Left hindlimb (tissue), 1 donor: ENCODE measurements at regions not wholly inside any gene's neighbourhood (a gene's known extent, or its start where the extent isn't known, plus 50 kb on each side); places are given as distances from the start of the nearest gene placed in this dataset.

Experiments used
- DNase-seq: peaks from one replicate; pipeline ENCODE4 v3.0.0-alpha.2; 2018

DNA sequence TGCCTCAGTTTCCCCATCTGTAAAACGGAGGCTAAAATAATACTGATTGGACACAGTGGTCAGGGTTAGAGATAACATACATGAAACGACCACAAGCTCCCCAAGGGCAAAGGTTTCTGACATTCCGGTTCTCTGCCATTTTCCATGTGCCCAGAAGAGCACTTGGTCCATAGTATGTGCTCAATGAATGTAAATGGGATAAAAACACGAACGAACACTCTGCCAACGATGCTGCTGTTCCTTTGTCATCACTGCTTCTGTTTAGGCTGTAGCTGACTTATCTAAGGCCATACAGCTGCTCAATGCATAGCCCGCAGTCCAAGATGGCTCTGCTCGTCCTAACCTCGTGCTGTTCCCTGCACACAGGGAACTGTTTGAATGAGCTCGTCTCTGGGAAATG, 102.0 kb downstream of the RMI2 start:
- no peak for DNase-seq

DNA sequence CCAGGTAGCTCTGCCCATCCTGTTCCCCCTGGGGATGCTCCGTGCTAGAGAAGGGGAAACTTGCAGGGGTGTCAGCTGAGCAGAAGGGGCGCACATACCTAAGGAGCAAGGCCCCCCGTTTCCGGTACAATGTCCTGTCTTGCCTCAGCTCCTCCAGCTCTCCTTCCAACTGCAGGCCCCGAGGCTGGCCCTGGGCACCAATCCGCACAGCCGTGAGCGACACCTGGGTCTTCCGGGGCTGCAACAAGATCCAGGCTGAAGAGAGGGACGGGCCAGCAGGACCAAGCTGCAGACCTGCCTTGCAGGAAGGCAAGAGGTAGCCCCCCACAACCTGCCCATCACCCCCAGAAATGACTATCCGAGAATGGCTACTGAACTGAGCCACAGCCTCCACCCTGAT, 102.6 kb downstream of the RMI2 start:
- no peak for DNase-seq

DNA sequence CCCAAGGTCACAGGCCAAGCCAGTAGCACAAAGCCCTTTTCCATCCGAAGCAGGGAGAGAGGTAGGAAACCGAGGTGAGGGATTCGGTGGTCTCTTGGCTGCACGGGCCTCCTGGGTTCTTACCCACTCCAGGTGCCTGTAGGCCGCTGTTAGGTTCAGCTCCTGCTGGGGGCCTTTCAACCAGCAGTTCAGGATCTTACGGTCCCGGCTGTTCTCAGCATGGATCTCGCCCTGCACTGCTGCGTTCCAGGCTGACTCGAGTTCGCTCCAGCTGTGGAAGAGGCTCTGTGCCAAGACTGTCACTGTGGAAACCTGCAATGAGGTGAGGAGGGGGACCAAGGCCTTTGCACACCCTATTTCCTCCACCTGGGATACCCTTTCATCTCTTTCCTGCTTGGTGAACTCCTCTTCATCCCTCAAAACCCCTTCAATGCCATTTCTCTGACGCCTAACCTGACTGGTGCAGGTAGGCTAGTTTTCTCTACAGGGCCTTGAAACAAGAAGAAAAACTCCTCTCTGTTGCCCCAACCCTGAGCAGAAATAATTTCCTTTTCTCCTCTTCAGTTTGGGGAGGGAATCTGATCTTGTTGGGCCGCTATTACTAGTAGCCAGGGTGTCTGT, 103.6 kb downstream of the RMI2 start:
- DNase-seq, result no peak

DNA sequence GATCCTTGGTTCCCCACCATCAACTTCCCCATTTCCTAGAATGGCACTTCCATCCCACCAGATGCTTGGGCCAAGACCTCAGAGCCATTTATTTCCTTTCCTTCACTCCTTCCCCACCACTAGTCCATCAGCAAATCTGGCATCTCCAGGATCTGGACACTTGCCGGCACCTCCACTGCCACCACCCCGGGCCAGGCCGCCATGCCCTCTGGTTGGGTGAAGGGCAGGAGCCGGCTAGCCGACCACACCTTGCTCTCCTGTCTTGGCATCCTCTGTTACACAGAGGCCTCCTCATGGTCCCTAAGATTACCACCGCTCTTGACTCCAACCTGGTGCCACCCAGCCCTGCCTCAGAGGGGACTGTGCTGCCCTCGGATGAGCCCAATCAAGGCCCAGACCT, 104.5 kb downstream of the RMI2 start:
- DNase-seq, result no peak

DNA sequence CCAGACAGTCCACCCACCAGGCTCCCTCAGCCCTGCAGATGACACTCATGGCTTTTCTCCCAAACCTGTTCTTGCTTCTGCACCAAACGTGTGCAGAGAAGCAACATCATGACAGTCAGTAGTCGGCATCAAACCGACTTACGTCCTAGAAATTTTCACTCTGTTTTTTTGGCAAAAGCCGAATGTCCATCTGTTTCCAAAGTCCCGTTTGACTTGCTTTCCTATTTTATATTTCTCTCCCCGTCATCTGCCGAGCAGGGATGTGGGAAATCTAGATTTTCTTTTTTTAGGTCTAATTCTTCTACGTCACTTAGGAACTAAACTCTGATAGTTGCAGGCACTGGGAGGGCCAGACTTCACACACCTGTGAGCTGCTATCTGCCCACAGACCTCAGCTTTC, 104.9 kb downstream of the RMI2 start:
- DNase-seq, result no peak

DNA sequence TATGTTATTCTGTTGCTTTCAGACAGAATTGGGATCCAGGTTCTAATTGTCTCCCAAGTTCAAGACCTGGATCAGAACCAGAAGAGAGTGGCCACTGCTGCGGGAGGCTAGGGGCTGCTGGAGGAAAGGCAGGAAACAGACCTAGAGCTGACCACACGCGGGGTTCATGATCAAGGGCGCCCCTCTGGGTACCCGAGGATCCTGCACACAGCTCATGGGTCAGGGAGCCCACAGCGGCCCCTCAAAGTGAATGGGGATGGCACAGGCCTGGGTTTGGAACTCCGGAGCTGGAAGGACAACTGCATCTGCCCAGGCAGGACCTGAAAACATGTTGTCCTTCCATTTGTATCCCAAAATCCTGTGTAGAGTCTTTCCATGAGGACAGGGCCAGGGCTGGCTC, 107.0 kb downstream of the RMI2 start:
- DNase-seq, result no peak

DNA sequence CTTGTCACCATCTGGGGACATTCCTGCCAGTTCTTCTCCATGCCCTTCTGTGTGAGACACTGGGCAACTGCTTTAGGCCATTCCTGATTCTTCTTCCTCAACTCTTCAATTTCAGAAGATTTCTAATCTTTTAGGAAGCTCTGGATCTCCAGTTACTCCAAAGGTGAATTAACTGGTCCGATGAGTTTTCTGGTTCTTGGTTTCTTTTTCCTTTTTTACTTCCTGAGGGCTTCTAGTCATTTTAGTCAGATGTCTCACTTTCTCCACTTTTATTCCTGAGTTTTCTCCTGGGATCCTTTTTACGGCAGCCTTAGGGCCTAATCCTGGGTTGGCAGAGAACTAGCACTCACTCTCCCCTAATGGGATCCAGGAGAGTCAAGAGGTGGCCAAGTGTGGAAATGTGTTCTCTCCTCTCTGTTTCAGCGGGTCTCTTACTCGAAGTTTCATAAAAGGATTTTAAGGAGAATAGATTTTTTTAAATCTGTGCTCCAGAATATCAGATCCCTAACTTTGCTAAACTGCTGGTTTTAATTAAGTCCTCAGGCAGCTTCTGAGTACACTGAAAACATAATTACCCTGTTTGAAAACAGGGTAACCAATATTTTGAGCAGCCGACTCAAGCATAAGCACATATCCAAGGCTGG, 107.6 kb downstream of the RMI2 start:
- no peak for DNase-seq

DNA sequence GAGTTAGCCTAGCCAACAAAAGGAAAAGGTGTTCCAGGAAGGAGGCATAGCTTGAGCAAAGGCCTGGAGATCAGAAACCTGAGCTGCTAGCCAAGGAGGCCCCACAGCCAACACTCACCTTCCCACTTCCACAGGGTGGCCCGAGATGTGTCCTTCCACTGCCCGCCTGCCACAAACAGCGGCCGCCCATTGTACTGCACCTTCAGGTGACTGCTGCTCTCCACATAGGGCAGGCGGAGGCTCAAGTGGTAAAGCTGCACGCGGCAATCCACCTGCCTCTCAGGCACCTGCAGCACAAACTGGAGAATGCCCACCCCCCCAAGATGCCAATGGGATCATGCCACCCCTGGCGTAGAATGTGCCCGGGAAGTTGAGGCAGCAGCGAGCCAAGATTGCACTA, 111.5 kb downstream of the RMI2 start:
- DNase-seq, result no peak

DNA sequence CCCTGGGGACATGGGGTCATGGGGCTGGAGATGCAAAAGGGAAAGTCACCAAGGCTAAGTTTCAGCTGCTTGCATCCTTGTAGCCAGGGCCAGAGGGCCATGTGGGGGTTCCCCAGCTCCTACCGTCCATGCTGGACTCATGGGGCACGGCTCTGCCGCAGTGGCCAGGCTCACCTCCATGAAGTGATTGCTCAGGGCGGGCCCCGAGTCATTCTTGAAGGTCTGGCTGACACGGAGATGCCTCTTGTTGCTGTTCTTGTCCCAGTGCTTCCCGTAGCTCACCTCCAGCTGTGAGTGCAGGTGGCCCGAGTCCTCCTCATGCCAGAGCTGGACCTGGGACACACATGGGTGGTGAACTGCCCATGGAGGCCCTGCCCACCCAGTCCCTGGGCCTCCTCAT, 114.5 kb downstream of the RMI2 start:
- no peak for DNase-seq

DNA sequence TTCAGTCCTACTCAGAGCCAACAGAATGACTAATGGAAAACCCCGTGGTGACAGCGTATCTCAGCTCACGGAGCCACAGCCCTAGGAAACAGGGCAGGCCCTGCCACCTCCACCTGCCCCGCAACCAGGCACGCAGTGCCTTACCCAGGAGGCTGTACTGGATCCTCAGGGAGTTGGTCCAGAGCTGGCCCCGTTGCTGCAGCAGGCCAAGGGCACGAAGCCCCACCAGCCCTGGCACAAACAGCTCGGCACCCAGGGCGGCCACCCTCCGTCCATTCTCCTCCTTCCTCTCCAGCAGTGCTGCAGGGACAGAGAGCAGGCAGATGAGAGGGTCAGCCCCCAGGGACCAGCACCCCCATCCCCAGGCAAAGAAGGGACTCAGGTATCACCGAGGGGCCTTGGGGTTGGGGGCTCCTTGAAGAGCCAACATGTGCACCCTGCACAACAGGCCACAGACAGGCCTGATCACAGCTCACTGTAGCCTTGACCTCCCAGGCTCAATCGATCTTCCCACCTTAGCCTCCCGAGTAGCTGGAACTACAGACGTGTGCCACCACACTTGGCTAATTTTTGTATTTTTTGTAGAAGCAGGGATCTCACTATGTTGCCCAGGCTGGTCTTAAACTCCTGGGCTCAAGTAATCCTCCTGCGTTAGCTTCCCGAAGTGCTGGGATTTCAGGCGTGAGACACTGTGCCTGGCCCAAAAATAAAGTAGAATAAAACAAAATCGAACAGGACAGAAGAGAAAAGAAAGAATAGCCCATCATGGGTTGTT, 115.7 kb downstream of the RMI2 start:
- DNase-seq, result no peak

DNA sequence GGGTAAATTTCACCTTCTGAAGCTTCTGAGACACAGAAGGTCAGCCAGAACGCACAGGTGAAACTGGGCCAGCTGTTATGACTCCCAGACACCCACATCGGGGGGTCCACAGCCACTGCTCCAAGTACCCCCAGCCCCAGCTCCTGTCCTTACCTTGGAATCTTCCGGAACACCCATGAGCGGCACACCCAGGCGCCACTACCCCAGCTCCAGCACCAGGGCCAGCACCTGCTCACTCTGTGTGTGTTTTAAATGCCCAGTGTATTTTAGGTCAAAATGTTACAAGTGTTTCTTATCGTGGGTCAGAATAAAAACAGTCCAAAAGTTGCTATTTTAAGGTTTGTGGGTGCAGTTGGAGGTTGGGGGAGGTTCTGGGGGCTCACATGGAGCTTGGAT, 116.3 kb downstream of the RMI2 start:
- no peak for DNase-seq

DNA sequence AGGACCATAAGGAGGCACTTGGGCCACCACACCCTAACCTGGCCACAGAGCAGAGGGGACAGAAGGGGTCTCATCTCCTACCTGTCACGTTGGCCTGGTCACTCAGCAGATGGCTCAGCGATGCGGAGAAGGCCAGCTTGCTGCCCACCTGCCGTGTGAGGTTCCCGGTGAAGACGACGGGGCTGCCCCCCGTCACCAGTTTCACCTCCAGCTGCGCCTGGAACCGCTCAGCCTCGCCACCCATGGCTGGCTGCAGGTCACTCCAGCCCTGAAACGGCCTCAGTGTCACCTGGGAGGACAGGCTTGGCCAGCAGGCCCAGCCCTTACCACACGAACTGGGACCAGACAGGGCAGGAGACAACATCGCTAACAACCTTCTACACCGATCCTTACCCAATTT, 116.8 kb downstream of the RMI2 start:
- no peak for DNase-seq

DNA sequence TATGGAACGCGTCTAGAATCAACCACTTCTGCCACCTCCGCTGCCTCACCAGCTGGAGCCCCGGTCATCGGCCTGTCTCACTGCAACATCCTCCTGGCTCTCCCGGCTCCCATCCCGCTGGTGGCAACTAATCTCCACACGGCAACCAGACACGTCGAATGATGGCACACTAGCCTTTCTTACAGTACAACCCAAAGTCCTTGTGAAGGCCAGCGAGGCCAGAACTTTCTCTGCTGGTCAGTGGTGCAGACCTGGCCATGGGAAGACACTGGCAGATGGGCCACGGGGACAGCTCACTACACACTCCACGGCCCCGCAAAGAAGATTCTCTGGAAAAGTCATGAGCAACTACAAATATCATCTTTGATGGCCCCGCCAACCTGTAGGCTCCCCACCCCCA, 117.6 kb downstream of the RMI2 start:
- DNase-seq, result no peak

DNA sequence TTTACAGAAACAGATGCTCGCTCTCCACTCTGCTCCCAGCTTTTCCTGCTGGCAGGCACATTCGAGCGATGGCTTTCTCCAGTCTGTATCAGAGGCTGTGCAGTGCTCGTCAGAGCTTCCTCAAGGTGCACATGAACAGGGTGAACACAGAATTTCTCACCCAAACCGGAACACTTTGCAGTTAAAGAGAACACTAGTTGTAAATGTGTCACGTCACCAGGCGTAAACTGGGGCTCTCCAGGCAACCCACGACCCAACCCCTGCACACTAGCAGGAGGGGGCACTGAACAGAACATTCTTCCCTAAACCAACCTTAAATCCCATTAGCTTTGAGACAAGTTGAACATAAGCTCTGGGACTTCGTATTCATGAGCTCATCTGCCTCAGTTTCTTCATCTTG, 119.0 kb downstream of the RMI2 start:
- no peak for DNase-seq

DNA sequence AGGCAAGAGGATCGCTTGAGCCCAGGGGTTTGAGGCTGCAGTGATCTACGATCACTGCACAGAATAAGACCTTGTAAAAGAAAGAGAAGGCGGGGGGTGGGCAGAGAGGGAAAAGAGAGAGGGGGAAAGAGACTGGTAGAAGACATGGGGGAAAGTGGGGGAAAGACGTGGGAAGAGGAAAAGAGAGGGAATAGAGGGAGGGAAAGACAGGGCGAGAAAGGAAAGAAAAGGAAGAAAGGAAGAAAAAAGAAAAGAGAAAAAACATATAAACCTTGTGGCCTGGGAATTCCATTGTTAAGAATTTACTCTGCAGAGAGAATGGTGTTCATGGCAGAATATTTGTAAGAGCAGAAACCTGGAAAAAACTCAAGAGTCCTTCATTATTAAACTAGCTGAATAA, 120.4 kb downstream of the RMI2 start:
- no peak for DNase-seq

DNA sequence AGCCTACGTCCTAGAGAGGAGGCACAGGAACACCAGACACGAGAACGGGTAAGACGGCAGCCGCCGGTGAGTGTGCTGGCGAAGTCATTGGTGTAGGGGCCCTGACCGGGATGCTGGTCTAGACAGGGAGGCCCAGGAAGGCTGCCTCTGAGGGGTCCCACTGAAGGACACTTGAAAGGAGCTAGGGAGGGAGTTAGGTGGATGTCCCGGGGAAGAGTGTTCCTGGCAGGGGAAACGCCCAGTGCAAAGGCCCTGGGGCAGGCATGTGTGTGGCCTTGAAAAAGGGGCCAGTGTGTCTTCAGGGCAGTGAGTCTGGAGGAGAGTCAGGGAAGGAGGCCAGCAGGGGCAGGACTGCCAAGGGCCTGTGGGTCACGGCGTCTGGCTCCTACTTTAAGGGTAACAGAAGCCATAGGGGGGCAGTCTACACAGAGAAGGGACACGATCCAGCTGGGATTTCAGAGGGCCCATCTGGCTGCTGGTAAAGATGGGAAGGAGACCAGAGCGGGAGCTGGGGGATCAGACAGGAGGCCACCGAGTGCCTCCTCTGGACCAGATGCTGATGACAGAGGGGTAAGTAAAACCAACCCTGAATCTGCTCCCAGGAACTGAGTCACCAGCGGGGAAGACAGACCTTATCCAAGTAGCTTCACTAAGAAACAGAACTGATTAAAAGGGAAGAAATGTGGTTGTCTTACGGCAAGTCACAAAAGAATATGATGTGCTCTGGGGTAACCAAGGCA, 115.9 kb downstream of the LITAF start:
- DNase-seq, result no peak

DNA sequence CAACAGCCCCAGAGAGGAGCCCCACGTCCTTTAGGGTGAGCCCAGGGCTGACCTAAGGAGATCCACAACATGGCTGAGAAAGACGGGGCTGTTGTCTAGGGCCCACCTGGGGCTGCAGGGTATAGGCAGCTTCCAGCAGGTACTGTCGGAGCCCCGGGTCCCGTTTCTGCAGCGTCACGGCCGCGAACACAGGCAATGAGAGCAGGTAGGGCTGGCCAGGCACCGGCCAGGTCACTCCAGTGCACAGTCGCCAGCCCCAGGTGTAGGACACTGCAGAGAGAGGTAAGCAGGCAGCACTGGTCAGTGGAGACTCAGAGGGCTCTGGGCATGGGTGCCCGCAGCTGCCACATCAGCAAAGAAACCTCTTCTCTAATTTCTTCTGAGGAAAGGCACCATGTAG, 115.2 kb downstream of the LITAF start:
- DNase-seq, result no peak

DNA sequence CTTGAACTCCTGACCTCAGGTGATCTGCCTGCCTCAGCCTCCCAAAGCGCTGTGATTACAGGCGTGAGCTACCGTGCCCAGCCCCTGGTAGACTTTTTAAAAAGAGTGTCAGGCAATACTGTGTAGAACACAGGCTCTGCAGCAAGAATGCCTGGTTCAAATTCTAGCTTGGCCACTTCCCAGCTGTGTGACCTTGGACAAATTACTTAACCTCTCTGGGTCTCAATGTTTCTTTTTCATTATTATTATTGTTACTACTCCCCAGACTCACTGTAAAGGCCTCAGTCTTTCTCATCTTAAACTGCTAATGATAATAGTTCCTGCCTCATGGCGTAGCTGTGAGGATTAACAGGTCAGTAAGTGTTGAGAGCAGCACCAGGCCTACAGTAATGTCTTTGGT, 114.3 kb downstream of the LITAF start:
- no peak for DNase-seq

DNA sequence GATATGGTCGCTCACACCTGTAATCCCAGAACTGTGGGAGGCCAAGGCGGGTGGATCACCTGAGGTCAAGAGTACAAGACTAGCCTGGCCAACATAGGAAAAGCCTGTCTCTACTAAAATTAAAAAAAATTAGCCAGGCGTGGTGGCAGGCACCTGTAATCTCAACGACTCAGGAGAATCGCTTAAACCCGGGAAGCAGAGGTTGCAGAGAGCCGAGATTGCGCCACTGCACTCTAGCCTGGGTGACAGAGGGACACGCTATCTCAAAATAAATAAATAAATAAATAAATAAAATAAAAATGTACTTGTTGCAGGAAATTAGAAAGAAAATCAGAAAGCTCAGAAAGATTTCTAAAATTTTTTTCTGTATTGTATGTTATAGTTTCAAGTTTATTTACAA, 113.9 kb downstream of the LITAF start:
- no peak for DNase-seq

DNA sequence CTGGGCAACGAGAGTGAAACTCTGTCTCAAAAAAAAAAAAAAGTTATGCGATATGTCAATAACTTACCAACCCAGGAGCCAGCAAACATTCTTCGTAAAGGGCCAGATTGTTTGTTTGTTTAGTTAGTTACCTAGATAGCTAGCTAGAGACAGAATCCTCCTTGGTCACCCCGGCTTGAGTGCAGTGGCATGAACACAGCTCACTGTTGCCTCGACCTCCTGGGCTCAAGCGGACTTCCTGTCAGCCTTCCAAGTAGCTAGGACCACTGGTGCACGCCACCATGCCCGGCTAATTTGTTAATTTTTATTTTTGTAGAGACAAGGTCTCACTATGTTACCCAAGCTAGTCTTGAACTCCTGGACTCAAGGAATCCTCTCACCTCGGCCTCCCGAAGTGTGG, 113.0 kb downstream of the LITAF start:
- no peak for DNase-seq

DNA sequence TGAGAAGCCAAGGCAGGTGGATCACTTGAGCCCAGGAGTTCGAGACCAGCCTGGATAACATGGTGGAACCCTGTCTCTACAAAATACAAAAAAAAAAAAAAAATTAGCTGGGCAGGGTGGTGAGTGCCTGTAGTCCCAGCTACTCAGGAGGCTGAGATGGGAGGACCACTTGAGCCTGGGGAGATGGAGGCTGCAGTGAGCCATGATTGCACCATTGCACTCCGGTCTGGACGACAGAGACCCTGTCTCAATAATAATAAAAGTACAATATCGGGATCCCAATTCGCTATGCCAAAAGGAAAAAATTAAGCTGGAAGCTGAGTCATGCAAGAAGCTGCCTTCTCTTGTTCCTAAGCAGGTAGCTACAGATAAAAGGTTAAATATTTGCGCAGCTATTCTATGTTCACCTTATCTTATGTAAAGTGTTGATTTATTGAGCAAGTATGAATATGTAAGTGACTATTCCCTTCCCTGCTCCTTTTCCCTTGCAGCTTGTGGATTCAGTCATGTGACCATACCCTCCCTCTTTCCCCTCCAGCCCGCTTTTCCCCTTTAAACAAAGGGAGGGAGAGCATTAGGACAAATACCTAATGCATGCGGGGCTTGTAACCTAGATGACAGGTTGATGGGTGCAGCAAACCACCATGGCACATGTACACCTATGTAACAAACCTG, 112.0 kb downstream of the LITAF start:
- no peak for DNase-seq

DNA sequence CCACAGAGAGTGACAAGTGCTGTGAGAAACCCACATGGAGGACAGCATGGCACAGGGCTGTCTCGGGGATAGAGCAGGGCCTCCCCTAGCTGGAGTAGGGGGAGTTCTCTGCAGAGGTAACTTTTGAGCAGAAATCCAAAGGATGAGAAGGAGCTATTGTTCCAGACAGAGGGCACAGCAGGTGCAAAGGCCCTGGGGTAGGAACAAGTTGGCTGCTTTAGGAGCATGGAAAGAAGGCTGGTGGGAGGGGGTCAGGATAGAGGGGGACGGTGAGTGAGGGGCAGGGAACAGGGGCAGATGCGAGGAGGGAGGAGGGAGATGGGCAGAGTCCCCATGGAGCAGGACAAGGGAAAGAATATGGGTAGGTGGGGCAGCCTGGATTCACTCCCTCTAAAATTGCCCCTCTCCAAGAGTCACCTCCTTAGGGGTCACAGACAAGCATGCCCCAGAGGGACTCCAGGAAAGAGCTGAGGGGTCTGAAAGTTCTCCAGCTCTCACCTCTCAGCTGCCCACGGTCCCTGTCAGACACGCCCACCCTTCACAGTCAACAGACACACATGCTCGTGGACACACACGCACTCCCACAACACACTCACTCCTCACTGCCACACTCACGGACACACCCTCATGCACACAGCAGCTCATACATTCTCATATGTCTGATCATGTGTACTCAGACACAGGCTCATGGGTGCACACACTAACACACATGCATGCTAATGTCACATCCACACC, 110.7 kb downstream of the LITAF start:
- no peak for DNase-seq

DNA sequence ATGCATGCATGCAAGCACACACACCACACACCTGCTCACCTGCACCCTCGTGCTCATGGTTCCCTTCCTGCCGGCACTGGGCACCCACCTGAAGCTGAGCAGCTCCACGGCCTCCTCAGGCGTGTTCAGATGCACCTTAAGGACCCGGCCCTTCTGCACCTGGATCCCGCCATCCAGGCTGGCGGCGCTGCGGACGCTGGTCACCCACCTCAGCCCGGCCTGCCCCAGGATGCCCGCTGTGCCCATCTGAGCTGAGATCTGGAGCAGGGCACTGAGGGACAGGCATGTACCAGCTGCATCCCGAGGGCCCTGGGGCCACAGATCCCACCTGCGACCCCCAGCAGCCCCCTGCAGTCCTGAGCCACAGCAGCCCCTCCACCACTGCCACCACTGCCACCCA, 110.0 kb downstream of the LITAF start:
- no peak for DNase-seq
